Epithelial cell of proximal tubule (primary cell): ENCODE measurements at regions not wholly inside any gene's neighbourhood (a gene's known extent, or its start where the extent isn't known, plus 50 kb on each side); places are given as distances from the start of the nearest gene placed in this dataset.

Experiments used
- DNase-seq: peaks from one replicate; pipeline ENCODE4 v3.0.0-alpha.2; 2011; ENCODE audit warnings: low read depth
- H3K4me3 ChIP-seq: 2 replicates; pipeline ENCODE4 v1.5.1; 2011; ENCODE audit warnings: low read depth, mild to moderate bottlenecking, low read length
- TF ChIP-seq, protein P1 (sequence below): conservative IDR thresholded peaks from 2 replicates; pipeline ENCODE4 v1.5.1; 2012; ENCODE audit warnings: low read depth, mild to moderate bottlenecking, low read length

DNA sequence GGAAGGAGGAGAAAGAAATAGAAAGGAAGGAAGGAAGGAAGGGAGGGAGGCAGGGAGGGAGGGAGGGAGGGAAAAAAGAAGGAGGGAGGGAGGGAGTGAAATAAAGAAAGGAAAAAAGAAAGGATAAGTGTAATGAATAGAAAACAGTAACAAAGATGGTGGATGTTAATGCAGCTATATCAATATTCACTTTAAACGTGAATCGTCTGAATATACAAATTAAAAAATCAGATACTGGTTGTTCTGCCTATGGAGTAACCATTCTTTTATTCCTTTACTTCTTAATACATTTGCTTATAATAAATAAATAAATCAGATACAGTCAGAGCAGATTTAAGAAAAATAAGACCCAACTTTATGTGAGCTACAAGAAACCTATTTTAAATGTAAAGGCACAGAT is 1520.4 kb downstream of the TBC1D22A start:
- TF ChIP-seq, protein P1, sequence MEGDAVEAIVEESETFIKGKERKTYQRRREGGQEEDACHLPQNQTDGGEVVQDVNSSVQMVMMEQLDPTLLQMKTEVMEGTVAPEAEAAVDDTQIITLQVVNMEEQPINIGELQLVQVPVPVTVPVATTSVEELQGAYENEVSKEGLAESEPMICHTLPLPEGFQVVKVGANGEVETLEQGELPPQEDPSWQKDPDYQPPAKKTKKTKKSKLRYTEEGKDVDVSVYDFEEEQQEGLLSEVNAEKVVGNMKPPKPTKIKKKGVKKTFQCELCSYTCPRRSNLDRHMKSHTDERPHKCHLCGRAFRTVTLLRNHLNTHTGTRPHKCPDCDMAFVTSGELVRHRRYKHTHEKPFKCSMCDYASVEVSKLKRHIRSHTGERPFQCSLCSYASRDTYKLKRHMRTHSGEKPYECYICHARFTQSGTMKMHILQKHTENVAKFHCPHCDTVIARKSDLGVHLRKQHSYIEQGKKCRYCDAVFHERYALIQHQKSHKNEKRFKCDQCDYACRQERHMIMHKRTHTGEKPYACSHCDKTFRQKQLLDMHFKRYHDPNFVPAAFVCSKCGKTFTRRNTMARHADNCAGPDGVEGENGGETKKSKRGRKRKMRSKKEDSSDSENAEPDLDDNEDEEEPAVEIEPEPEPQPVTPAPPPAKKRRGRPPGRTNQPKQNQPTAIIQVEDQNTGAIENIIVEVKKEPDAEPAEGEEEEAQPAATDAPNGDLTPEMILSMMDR, result no peak
- no peak overlapping the region for H3K4me3 ChIP-seq
- DNase-seq, result no peak

GRCh38 chr22:48279461-48279756 is 1517.0 kb downstream of the TBC1D22A start:
- TF ChIP-seq, protein P1, result no peak
- no peak for DNase-seq
- H3K4me3 ChIP-seq, result no peak overlapping the region

GRCh38 chr22:48278620-48279460 is 1516.4 kb downstream of the TBC1D22A start:
- no peak overlapping the region for H3K4me3 ChIP-seq
- TF ChIP-seq, protein P1, result no peak
- no peak for DNase-seq

DNA sequence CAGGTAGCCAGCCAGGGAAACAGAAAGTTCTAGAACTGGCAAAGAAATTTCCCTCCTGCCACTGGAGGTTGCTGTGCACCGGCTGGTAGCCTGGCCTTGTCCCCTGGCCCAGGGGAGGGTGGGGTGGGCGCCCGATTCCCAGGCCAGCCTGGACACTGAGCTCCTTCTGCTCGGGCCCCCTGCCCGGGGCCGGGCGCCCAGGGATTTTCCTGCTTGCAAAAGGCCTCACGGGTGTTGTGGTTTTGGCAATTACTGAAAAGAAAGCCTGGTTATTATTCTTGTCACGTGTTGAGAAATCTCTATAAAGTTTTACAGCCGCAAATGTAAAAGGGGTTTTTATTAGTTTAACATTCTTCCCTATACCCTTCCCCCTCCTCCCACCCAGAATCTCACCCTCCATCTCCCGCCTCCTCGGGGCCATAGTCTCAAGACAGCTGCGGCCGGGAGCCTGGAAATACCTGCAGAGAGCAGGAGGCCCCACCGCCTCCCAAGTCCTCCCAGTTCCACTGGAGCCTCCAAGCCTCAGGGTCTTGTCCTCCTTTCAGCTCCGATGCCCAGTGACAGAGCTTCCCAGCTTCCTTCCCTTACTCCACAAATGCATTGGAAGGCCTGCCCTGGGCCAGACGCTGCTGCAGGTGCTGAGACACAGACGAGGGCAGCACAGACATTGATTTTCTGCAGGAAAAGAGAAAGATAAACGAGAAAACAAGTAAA is 1515.6 kb downstream of the TBC1D22A start:
- no peak overlapping the region for H3K4me3 ChIP-seq
- DNase-seq, result no peak
- TF ChIP-seq, protein P1, result no peak

DNA sequence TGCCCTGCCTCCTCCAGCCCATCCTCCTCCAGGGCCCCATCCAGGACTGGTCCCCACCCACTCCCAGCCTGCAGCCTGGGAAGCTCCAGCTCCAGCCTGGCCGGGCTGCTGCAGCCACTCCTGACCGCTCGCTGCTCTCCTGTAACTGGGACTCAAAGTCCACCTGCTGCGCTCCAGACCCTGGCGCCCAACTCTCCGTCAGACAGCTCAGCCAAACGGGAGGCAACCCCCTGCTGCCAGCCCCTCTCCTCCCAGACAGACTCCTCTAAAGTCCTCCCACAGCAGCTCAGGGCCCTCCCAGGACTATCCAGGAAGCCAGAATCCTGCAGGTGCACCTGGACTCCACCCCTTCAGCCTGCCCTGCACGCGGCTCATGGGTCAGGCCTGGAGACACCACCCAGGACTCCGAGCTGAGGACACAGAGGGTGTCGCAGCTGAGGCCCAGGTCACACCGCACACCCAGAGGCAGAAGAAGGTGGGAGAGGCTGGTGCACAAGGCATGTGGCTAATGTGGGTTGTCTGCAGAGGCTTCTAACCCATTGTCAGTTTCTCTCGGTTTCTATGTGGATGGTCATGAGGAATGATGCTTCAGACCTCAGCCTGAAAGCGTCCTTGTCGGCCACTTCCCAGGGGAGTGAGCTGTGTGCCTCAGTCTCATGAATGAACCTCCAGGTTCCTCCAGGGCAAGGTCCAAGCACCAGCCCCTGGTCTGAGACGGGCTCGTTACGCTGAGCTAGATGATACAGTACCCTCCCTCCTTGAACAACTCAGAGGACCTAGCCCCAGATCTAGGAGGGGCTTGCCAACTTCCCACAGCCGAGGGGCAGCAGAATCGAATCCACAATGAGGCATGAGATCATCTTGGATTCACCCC is 1514.8 kb downstream of the TBC1D22A start:
- H3K4me3 ChIP-seq, result no peak overlapping the region
- no peak for DNase-seq
- TF ChIP-seq, protein P1, result no peak

- DNase-seq, result no peak
- H3K4me3 ChIP-seq, result no peak overlapping the region
- TF ChIP-seq, protein P1, result no peak
Observed at GRCh38 chr22:48275412-48275811, 1513.0 kb downstream of the TBC1D22A start.
